ENCODE measurements at regions not wholly inside any gene's neighbourhood (a gene's known extent, or its start where the extent isn't known, plus 50 kb on each side); places are given as distances from the start of the nearest gene placed in this dataset.
"Not testable (repeated sequence)": the region's sequence is repeated elsewhere in the genome, so short reads cannot be mapped to it uniquely, and the experiment has no call there.

GRCh38 chr9:40939201-40939887 is 189.1 kb downstream of the FOXD4L6 start:
- TF ChIP-seq CTCF (IDR thresholded peaks at IDR 0.05; ENCODE audit: low read depth, low read length, poor library complexity, severe bottlenecking); EZH2phosphoT487 (IDR thresholded peaks at IDR 0.05; ENCODE audit: borderline replicate concordance, low read length): not testable (repeated sequence)
